Uterus (tissue), 3 donors: ENCODE measurements at regions not wholly inside any gene's neighbourhood (a gene's known extent, or its start where the extent isn't known, plus 50 kb on each side); places are given as distances from the start of the nearest gene placed in this dataset.

Source experiments
- DNase-seq, 2 donors: peaks; one replicate each; pipeline ENCODE4 v3.0.0-alpha.2; 2019 to 2020
- H3K27ac ChIP-seq, 2 donors: fragments of 200-600 bp; sonication (generic); 1 replicate in 1 of 2; 2 replicates in 1 of 2; pipeline ENCODE4 v1.5.1; 2016 to 2018
- H3K27me3 ChIP-seq, 2 donors: fragments of 200-600 bp; sonication (generic); one replicate each; pipeline ENCODE4 v1.5.1; 2018 to 2019; ENCODE audit warnings: control low read depth in 1 of 2
- H3K36me3 ChIP-seq, 2 donors: fragments of 200-600 bp; sonication (generic); one replicate each; pipeline ENCODE4 v1.5.1; 2019; ENCODE audit warnings: control low read depth in 1 of 2
- H3K4me1 ChIP-seq, 2 donors: fragments of 200-600 bp; sonication (generic); one replicate each; pipeline ENCODE4 v1.5.1; 2018 to 2019; ENCODE audit warnings: control low read depth in 1 of 2
- H3K4me3 ChIP-seq, 2 donors: fragments of 200-600 bp; sonication (generic); 1 replicate in 1 of 2; 2 replicates in 1 of 2; pipeline ENCODE4 v1.5.1; 2018 to 2019; ENCODE audit warnings: mild to moderate bottlenecking in 1 of 2
- H3K9me3 ChIP-seq, 2 donors: fragments of 200-600 bp; sonication (generic); one replicate each; pipeline ENCODE4 v1.5.1; 2019; ENCODE audit warnings: control low read depth in 1 of 2
- POLR2A ChIP-seq, 2 donors: fragments of 450-650 bp; IDR thresholded peaks; one replicate each; pipeline ENCODE4 v1.6.1; 2016; ENCODE audit warnings: antibody characterized with exemption in 2 of 2, mild to moderate bottlenecking in 1 of 2, moderate library complexity in 1 of 2
- intact Hi-C: fragments of 100-400 bp; cut with DNase I; formaldehyde crosslinking; loops from one replicate; pipeline ENCODE4 v1.15.1; 2023; ENCODE audit warnings: low total_unique reads
- TF ChIP-seq, protein P1 (sequence below), 4 experiments: fragments of 200-600 bp in 2 of 4; fragments of 450-650 bp in 2 of 4; sonication (generic) in 2 of 4; IDR thresholded peaks; one replicate each; pipeline ENCODE4 v1.5.1; 2016 to 2019; ENCODE audit warnings: antibody characterized with exemption in 4 of 4, mild to moderate bottlenecking in 2 of 4, moderate library complexity in 1 of 4
- donor health status: DM: yes; HTN: yes; CAD: no.

GRCh38 chr15:39407116-39407515, 173.8 kb upstream of the THBS1 start:
- no peaks in the 10 kb centered on the region for H3K27me3 ChIP-seq
- H3K4me3 ChIP-seq = no peak overlapping the region
- H3K36me3 ChIP-seq = no peaks in the 10 kb centered on the region
- TF ChIP-seq POLR2A (IDR thresholded peaks at IDR 0.05) = no peak
- TF ChIP-seq, protein P1, sequence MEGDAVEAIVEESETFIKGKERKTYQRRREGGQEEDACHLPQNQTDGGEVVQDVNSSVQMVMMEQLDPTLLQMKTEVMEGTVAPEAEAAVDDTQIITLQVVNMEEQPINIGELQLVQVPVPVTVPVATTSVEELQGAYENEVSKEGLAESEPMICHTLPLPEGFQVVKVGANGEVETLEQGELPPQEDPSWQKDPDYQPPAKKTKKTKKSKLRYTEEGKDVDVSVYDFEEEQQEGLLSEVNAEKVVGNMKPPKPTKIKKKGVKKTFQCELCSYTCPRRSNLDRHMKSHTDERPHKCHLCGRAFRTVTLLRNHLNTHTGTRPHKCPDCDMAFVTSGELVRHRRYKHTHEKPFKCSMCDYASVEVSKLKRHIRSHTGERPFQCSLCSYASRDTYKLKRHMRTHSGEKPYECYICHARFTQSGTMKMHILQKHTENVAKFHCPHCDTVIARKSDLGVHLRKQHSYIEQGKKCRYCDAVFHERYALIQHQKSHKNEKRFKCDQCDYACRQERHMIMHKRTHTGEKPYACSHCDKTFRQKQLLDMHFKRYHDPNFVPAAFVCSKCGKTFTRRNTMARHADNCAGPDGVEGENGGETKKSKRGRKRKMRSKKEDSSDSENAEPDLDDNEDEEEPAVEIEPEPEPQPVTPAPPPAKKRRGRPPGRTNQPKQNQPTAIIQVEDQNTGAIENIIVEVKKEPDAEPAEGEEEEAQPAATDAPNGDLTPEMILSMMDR (IDR thresholded peaks at IDR 0.05) = no peak
- no peak for DNase-seq
- no peak overlapping the region for H3K27ac ChIP-seq
- no peaks in the 10 kb centered on the region for H3K9me3 ChIP-seq
- intact Hi-C loops = no loop called here
- no peaks in the 10 kb centered on the region for H3K4me1 ChIP-seq

- Histone ChIP-seq H3K4me3 (no peak overlapping the region), H3K27me3 (no peaks in the 10 kb centered on the region), H3K36me3 (no peaks in the 10 kb centered on the region), H3K9me3 (no peaks in the 10 kb centered on the region), H3K4me1 (no peaks in the 10 kb centered on the region), H3K27ac (no peak overlapping the region)
- intact Hi-C loops = no loop called here
- no peak for DNase-seq
- TF ChIP-seq, protein P1 (IDR thresholded peaks at IDR 0.05) = no peak
- TF ChIP-seq POLR2A (IDR thresholded peaks at IDR 0.05) = no peak
These were observed 170.9 kb upstream of the THBS1 start for GRCh38 chr15:39409876-39410530.

GRCh38 chr15:39411102-39411989, 169.5 kb upstream of the THBS1 start:
- intact Hi-C loops = no loop called here
- H3K9me3 ChIP-seq = no peaks in the 10 kb centered on the region
- no peaks in the 10 kb centered on the region for H3K36me3 ChIP-seq
- DNase-seq = no peak
- no peak for TF ChIP-seq POLR2A (IDR thresholded peaks at IDR 0.05)
- TF ChIP-seq, protein P1 (IDR thresholded peaks at IDR 0.05) = no peak
- no peaks in the 10 kb centered on the region for H3K4me1 ChIP-seq
- H3K27me3 ChIP-seq = no peaks in the 10 kb centered on the region
- no peak overlapping the region for H3K27ac ChIP-seq
- H3K4me3 ChIP-seq = no peak overlapping the region

DNA sequence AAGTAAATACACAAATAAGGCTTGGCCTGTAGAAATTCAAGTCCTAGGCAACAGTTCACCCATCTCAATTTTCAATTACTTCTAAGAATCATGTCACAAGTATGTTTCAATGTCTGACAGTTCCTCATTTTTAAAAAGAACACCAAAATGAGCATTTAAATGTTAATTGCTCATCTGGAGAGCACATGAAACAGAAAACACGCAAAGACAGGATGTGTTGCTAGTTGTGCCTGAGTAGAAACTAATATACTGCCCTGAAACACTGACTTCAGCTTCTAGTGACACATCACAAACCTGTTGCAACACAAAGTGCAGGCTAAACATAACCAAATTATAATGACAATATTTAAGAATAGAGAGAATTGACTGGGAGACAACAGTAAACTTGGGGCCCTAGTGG, 167.3 kb upstream of the THBS1 start:
- no peak overlapping the region for H3K4me3 ChIP-seq
- H3K36me3 ChIP-seq = no peaks in the 10 kb centered on the region
- no peaks in the 10 kb centered on the region for H3K27me3 ChIP-seq
- no peaks in the 10 kb centered on the region for H3K4me1 ChIP-seq
- no peak for DNase-seq
- intact Hi-C loops = no loop called here
- H3K9me3 ChIP-seq = no peaks in the 10 kb centered on the region
- TF ChIP-seq POLR2A (IDR thresholded peaks at IDR 0.05) = no peak
- TF ChIP-seq, protein P1 (IDR thresholded peaks at IDR 0.05) = no peak
- no peak overlapping the region for H3K27ac ChIP-seq

GRCh38 chr15:39414201-39414600, 166.7 kb upstream of the THBS1 start:
- Histone ChIP-seq H3K4me1 (no peaks in the 10 kb centered on the region), H3K27me3 (no peaks in the 10 kb centered on the region), H3K9me3 (no peaks in the 10 kb centered on the region), H3K36me3 (no peaks in the 10 kb centered on the region), H3K4me3 (no peak overlapping the region), H3K27ac (no peak overlapping the region)
- DNase-seq = no peak
- no peak for TF ChIP-seq POLR2A (IDR thresholded peaks at IDR 0.05)
- TF ChIP-seq, protein P1 (IDR thresholded peaks at IDR 0.05) = no peak
- intact Hi-C loops = no loop called here
